Stimulated activated CD4-positive, alpha-beta T cell treated with anti-CD3 and anti-CD28 coated beads, Interleukin-12 subunit alpha, Interleukin-12 subunit beta, amount 100 ng/mL, for 24 hours (primary cell): ENCODE measurements at regions not wholly inside any gene's neighbourhood (a gene's known extent, or its start where the extent isn't known, plus 50 kb on each side); places are given as distances from the start of the nearest gene placed in this dataset.
"Not testable (repeated sequence)": the region's sequence is repeated elsewhere in the genome, so short reads cannot be mapped to it uniquely, and the experiment has no call there.

ENCODE experiments used
- DNase-seq, 2 experiments: peaks; one replicate each; pipeline ENCODE4 v3.0.0-alpha.2; 2020; ENCODE audit warnings: low read depth in 2 of 2

- DNase-seq = no peak
These were observed 579.4 kb upstream of the LRATD1 start for GRCh38 chr2:14053105-14053504.

- DNase-seq = no peak
These were observed 568.2 kb upstream of the LRATD1 start for GRCh38 chr2:14064346-14064745.

- no peak for DNase-seq
These were observed 560.2 kb upstream of the LRATD1 start for GRCh38 chr2:14072338-14072737.

- DNase-seq = no peak
These were observed 557.8 kb upstream of the LRATD1 start for GRCh38 chr2:14074691-14075090.

GRCh38 chr2:14079576-14079975, 552.9 kb upstream of the LRATD1 start:
- no peak for DNase-seq

GRCh38 chr2:14081521-14081920, 551.0 kb upstream of the LRATD1 start:
- no peak for DNase-seq

- DNase-seq = no peak
These were observed 549.9 kb upstream of the LRATD1 start for GRCh38 chr2:14082640-14083039.

GRCh38 chr2:14094592-14094991, 537.9 kb upstream of the LRATD1 start:
- DNase-seq = no peak

- not testable (repeated sequence) for DNase-seq
These were observed 533.4 kb upstream of the LRATD1 start for GRCh38 chr2:14099101-14099500.

GRCh38 chr2:14114275-14114674, 518.2 kb upstream of the LRATD1 start:
- DNase-seq = no peak

- no peak for DNase-seq
These were observed 512.1 kb upstream of the LRATD1 start for GRCh38 chr2:14120376-14120775.

- no peak for DNase-seq
These were observed 508.9 kb upstream of the LRATD1 start for GRCh38 chr2:14123436-14124103.

- no peak for DNase-seq
These were observed 506.8 kb upstream of the LRATD1 start for GRCh38 chr2:14125624-14126293.

GRCh38 chr2:14126846-14127245, 505.7 kb upstream of the LRATD1 start:
- DNase-seq = no peak

GRCh38 chr2:14127765-14128164, 504.8 kb upstream of the LRATD1 start:
- DNase-seq = no peak

GRCh38 chr2:14132386-14132785, 500.1 kb upstream of the LRATD1 start:
- DNase-seq = no peak

GRCh38 chr2:14134771-14135170, 497.7 kb upstream of the LRATD1 start:
- no peak for DNase-seq

GRCh38 chr2:14136030-14136429, 496.5 kb upstream of the LRATD1 start:
- DNase-seq = no peak

- DNase-seq = no peak
These were observed 494.9 kb upstream of the LRATD1 start for GRCh38 chr2:14137643-14138042.

GRCh38 chr2:14140009-14140550, 492.4 kb upstream of the LRATD1 start:
- DNase-seq = no peak

- no peak for DNase-seq
These were observed 489.1 kb upstream of the LRATD1 start for GRCh38 chr2:14143435-14143834.

- no peak for DNase-seq
These were observed 484.3 kb upstream of the LRATD1 start for GRCh38 chr2:14148216-14148615.

- DNase-seq = no peak
These were observed 474.7 kb upstream of the LRATD1 start for GRCh38 chr2:14157816-14158215.
